GM10266 (cell line): ENCODE measurements at regions not wholly inside any gene's neighbourhood (a gene's known extent, or its start where the extent isn't known, plus 50 kb on each side); places are given as distances from the start of the nearest gene placed in this dataset.

Experiments used
- DNase-seq: peaks from one replicate; pipeline ENCODE4 v3.0.0; 2012; ENCODE audit errors: extremely low spot score
- TF ChIP-seq, protein P1 (sequence below): IDR thresholded peaks from 2 replicates; pipeline ENCODE4 v1.5.1; 2012; ENCODE audit warnings: mild to moderate bottlenecking, low read depth; ENCODE audit not compliant: control insufficient read depth, insufficient read depth; ENCODE audit errors: missing control alignments

DNA sequence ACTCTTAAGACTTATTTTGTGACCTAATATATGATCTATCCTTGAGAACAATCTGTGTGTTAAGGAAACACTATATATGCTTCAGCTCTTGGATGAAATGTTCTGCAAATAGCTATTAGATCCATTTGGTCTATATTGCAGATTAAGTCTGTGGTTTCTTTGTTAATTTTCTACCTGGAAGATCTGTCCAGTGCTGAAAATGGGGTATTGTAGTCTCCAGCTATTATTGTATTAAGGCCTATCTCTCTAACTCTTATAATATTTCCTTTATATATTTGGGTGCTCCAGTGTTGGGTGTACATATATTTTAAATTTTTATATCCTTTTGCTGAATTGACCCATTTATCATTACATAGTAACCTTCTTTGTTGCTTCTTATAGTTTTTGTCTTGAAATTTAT, 992.7 kb upstream of the CDH2 start:
- no peak for DNase-seq
- TF ChIP-seq, protein P1, sequence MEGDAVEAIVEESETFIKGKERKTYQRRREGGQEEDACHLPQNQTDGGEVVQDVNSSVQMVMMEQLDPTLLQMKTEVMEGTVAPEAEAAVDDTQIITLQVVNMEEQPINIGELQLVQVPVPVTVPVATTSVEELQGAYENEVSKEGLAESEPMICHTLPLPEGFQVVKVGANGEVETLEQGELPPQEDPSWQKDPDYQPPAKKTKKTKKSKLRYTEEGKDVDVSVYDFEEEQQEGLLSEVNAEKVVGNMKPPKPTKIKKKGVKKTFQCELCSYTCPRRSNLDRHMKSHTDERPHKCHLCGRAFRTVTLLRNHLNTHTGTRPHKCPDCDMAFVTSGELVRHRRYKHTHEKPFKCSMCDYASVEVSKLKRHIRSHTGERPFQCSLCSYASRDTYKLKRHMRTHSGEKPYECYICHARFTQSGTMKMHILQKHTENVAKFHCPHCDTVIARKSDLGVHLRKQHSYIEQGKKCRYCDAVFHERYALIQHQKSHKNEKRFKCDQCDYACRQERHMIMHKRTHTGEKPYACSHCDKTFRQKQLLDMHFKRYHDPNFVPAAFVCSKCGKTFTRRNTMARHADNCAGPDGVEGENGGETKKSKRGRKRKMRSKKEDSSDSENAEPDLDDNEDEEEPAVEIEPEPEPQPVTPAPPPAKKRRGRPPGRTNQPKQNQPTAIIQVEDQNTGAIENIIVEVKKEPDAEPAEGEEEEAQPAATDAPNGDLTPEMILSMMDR, result no peak

DNA sequence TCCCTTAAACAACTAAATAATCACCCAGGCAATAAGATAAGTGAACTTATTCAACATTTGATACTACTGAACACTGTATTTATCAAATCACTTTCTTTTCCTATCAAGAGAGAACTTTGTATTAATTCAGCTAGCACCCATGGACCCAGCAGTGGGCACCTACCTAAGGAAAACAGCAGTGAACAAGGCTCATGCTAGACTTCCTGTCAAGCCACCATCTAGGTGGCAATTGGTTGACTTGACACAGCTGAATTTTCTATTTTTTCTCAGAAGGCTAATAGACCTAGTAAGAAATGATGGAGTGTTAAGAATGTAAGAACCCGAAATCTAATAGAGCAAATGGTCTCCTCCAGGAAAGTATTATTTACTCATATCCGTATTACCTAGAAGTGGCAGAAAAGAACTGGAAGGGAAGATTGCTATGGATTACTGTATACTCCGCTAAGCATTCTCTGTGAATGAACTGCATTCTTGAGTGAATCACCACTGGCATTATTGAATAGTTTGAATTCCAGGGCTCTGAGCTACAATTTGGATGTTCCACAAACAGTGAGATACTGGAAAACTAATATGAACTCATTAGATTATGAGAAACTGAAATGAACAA, 988.2 kb upstream of the CDH2 start:
- TF ChIP-seq, protein P1, result no peak

DNA sequence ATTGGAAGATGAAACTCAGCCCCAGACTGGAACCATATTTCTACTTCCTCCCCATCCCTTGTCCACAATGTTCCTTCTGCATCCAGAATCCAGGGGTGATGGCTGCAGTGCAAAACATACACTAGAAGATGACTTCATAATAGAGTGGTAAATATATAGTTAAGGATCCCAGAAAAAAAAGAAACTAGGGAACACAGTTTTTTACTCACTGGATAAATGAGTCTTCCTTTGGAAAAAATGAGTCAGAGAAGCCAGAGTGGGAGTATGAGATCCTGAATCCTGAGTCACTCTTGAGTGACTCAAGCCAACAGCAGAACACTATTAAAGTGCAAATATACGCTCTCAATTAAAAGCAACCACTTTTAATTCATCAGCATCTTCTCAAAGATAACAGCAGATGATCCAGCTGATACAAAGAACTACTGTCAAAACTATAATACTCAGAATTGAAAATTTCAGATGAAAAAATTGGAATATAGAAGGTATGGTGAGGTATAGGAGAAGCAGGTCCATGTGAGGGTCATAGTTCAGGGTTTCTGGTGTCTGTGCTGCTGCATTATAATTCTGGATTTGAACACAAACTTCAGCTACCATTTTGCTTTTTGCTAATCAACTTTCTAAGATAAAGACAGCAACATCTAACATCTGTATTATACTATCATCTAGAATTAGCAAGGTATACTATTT, 987.2 kb upstream of the CDH2 start:
- TF ChIP-seq, protein P1, result no peak
- DNase-seq, result no peak

More for the DNA sequence above, 988.2 kb upstream of the CDH2 start:
- no peak for DNase-seq

DNA sequence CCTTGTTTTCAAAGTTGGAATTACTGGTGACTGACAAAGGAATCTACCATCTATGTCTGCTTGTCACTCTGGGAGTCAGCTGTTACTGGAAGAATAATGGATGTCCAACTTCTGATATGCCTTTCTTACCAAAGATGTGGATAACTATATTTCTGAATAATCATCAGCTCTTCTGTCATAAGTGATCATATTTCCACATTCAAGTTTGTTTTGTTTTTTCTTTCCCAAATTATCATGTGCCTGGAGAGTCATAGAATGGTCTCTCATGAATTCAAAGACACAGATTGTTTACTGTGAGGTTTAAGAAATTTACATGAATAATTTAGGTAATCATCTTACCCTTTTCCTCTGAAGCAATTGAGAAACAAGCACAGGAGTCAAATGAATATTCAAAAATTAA, 986.7 kb upstream of the CDH2 start:
- DNase-seq, result no peak
- TF ChIP-seq, protein P1, result no peak

DNA sequence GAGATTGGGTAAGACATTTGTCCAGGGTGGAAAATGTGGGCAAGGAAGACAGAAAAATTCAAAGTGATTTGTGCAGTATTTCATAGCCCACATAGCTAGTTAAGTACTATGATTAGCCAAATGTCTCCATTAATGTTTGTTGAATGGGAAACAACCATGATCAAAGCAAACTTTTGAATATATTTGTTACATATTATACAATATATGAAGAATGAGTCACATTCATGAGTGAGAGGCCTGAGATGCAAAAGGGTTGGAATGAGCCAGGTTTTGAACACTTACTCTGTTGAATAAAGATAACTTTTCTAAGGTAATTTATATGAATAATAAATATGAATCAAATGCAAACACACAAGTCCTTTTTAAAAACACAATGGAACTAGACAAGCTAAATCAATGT, 984.5 kb upstream of the CDH2 start:
- no peak for DNase-seq
- TF ChIP-seq, protein P1, result no peak

DNA sequence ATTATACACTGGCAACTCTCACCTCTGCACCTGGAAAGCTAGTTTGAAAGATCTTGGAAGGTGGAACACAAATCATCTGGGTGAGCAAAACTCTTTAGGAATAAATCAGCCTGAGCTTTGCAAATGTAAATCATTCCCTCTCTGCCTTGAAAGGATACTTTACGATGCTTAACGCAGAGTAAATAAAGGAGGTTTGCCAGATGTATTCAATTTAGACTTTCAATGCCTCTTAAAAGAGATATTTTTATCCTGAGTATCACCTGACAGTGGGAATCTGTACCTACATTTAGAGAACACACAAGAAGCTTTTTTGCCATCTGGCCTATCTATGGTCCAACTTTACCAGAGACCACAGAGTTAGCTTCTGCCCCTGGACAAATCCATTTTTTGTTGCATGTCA, 983.2 kb upstream of the CDH2 start:
- TF ChIP-seq, protein P1, result no peak
- DNase-seq, result no peak

DNA sequence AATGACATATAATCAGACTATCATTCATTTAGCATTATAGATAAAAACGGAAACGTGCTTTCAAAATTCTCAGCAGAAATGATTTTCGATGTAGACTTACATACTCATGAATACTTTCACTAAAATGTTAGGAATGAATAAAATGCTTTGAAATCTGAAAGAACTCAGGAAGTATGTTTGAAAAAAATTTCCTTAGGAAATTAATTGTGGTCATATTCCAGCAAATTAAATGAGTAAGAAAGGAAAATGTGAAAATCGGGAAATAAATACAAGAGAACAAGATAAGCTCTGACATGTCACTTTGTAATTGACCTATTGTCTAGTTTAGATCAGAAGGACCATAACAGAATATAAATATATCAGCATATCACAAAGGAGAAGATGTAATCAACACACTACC, 981.0 kb upstream of the CDH2 start:
- TF ChIP-seq, protein P1, result no peak
- no peak for DNase-seq
